AG20443 (cell line): ENCODE measurements at regions not wholly inside any gene's neighbourhood (a gene's known extent, or its start where the extent isn't known, plus 50 kb on each side); places are given as distances from the start of the nearest gene placed in this dataset.
A peak's percentile ranks its signal among the peaks of the same experiment; 100 is the strongest.

Source experiments
- DNase-seq: peaks from one replicate; pipeline ENCODE4 v3.0.0; 2012; ENCODE audit warnings: low spot score, mixed read lengths

GRCh38 chr9:81847181-81847915, 80.9 kb upstream of the SPATA31D4 start:
- no peak for DNase-seq

DNA sequence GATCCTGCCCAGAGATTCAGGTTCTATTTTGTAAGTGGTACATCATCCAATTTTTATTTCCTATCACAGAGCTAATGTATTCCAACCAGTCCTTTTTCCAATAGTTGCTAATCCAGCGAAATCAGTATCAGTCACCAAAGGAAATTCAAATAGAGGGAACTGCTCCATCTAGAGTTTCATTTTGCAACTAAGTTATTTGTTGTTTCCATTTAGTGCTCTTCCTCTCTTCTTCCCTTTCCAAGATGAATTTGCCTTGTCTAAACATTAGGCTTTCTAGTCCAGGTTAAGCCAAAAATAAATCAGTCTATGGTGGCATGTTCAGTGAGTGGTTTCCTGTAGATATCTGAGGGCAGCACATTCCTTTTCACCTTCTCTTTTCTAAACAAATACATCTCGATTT, 79.8 kb upstream of the SPATA31D4 start:
- DNase-seq = peak; percentile 38

GRCh38 chr9:81849631-81850259, 78.5 kb upstream of the SPATA31D4 start:
- no peak for DNase-seq

- no peak for DNase-seq
Observed at GRCh38 chr9:81850724-81851123, 77.5 kb upstream of the SPATA31D4 start.

DNA sequence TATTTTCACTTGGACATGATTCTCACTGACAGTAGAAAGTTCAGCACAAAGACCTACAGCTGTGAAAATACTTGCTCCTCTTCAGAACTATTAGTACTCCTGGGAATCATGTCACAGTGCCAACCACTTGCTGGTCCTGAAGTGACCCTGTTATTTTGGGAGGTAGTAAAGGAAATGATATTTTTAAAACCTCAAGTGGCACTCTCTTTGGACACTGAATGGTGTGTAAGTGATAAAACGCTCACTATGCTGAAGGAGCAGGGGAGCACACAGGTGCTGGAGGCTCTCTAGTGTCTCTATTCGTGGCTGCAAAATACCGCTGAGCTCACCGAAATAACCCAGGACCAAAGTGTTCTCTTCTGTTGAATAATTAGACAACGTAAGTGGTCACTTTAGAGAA, 76.9 kb upstream of the SPATA31D4 start:
- no peak for DNase-seq

DNA sequence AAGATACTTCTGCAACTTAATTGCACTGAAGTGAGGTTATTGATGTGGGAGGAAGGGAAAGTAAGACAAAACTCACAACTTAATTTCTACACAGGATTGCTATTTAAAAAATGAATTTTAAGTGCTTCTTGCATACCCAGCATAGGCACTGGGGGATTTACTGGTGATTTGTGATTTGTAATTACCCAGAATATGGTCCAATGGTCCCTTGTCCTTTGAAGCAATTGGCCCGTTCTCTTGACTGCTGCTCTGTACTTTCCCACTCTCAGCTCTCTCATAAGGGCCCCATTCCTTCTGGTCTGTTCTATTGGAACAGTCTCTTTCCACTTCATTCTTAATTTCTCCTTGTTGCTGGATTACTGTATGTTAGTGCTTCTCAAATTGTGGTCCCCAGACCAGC, 75.4 kb upstream of the SPATA31D4 start:
- no peak for DNase-seq

- DNase-seq = no peak
Observed at GRCh38 chr9:81855538-81855937, 72.7 kb upstream of the SPATA31D4 start.

DNA sequence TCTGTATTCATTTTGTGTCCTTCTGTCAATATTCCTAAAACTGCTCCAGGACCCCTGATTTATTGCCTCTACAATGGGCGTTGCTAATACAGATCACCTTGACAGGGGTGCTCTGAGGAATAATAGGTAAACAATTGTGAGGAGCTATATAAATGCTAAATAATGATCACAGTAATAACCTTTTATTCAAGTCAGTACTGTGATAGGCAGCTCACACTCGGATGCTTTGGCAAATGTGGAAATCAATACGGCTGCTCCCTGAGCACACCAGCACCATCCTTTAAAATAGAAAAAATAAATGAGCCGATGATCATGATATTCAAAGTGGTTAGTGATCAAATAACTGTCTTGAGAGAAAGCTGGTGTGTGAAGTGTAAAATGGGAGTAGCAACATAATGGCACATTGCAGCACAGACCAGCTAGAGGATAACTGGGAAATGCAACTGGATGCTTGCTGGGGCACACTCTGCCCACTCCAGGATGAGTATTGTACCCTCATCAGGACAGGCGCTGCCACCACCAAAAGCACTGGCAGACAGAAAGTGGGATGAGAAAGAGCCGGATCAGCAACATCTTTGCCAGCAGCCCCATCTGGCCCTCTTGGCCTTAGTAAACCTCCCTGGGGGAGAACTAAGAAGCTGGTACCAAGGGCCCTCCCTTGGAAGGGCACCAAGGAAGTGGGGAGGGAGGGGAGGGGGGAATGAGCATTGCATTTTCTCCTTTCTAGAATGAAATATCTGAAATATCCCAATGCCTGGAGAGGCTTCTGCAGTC, 69.4 kb upstream of the SPATA31D4 start:
- DNase-seq = no peak

GRCh38 chr9:81860581-81860980, 67.6 kb upstream of the SPATA31D4 start:
- no peak for DNase-seq

DNA sequence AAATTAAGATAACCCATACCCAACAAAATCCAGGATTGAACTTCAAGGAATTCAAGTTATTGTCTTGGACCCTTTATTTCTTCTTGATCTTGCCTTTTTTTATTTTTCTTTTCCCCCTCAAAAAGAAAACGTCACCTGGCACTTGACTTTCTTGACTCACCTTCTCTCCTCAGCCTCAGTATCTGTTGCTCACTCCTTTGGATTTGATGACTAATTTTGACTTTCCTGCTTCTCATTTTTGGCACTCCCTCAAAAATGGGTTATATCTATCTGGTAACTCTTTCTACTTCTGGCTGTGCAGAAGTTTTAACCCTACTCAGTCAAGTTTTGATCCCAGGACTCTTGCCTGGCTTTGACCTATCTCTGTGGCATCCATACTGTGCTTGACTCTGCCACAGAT, 66.6 kb upstream of the SPATA31D4 start:
- DNase-seq = peak; percentile 54

DNA sequence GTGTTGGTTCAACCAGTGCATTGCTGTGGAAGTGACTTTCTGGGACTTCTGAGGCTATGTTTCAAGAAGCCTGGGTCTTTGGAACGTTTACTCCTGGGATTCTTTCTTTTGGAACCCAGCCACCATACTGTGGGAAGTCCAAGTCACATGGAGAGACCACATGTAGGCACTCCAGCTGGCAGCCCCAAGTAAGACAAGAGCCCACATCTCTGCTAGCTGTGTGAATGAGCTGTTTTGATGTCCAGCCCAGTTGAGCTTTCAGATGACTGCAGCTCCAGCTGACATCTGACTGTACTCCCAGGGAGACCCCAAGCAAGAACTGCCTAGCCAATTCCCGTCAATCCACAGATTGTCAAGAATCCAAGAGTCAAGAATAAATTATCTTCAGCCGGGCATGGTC, 60.1 kb upstream of the SPATA31D4 start:
- DNase-seq = no peak

GRCh38 chr9:81871695-81872094, 56.5 kb upstream of the SPATA31D4 start:
- DNase-seq = peak; percentile 77

DNA sequence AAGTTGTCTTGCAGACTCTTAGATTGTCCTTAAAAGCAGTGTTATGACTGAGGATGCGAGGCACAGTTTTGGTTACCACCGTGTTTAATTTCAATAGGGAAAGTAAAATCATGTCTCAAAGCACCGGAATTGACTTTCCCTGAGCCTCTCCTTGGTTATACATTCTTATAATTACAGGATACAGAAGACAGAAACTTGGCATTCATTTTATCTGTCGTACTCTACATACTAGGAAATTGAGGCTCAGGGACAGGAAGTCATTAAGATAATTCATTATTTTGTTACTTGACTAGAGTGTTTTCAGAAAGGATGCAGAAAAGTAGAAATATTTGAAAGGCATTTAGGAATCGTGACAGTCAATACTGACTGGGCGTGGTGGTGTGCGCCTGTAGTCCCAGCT, 54.0 kb upstream of the SPATA31D4 start:
- DNase-seq = no peak

DNA sequence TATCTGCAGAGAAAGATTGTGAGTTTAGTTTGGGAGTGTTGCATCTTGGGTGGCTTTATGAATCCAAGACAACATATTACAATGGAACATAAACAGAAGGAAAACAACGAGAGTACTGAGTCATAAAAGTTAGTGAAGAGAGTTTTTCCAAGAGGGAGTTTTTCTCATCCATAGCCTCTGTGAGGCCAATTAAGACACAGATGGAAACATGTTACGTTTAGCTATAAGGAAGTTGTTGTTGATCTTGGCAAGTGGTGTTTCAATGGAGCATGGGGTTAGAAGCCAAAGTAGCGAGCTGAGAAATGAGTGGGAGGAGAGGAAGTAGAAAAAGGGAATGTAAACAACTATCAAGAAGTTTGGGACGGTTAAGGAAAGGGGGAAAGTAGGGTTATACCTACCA, 53.3 kb upstream of the SPATA31D4 start:
- peak; percentile 30 for DNase-seq

DNA sequence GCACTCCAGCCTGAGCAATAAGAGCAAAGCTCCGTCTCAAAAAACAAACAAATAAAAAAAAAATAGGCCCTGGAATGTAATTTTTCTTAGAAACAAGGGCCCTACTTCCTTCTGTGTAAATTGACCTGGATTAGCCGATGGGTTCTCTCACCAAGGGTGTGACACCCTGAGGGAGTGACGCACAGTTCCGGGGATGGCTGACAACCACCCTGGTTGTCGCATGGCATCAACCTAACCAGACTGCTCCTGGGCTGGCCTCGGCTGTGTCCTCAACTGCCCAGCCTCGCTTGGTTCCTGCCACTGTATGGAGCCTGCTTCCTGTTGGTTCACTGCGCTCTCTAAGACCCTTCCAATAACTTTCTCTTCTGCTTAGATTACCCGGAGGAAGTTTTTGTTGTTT, 51.2 kb upstream of the SPATA31D4 start:
- DNase-seq = no peak
